Hepatocyte (in vitro differentiated cells): ENCODE measurements at regions not wholly inside any gene's neighbourhood (a gene's known extent, or its start where the extent isn't known, plus 50 kb on each side); places are given as distances from the start of the nearest gene placed in this dataset.
"Not testable (repeated sequence)": the region's sequence is repeated elsewhere in the genome, so short reads cannot be mapped to it uniquely, and the experiment has no call there.

Experiments used
- EZH2phosphoT487 ChIP-seq: fragments of 200-600 bp; sonication (generic); IDR thresholded peaks from one replicate; pipeline ENCODE4 v1.6.1; 2018; ENCODE audit warnings: antibody characterized with exemption, mild to moderate bottlenecking, low read depth, moderate library complexity; ENCODE audit not compliant: unreplicated experiment, severe bottlenecking
- TF ChIP-seq, protein P1 (sequence below): fragments of 200-600 bp; sonication (generic); IDR thresholded peaks from 2 replicates; pipeline ENCODE4 v1.5.1; 2016; ENCODE audit warnings: antibody characterized with exemption, mild to moderate bottlenecking; ENCODE audit not compliant: poor library complexity

DNA sequence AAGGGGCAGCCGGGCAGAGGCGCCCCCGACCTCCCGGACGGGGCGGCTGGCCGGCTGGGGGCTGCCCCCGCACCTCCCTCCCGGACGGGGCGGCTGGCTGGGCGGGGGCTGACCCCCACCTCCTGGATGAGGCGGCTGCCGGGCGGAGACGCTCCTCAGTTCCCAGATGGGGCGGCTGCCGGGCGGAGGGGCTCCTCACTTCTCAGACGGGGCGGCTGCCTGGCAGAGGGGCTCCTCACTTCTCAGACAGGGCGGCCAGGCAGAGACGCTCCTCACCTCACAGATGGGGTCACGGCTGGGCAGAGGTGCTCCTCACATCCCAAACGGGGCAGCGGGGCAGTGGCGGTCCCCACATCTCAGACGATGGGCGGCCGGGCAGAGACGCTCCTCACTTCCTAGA is 73.9 kb upstream of the PLPPR5 start:
- TF ChIP-seq, protein P1, sequence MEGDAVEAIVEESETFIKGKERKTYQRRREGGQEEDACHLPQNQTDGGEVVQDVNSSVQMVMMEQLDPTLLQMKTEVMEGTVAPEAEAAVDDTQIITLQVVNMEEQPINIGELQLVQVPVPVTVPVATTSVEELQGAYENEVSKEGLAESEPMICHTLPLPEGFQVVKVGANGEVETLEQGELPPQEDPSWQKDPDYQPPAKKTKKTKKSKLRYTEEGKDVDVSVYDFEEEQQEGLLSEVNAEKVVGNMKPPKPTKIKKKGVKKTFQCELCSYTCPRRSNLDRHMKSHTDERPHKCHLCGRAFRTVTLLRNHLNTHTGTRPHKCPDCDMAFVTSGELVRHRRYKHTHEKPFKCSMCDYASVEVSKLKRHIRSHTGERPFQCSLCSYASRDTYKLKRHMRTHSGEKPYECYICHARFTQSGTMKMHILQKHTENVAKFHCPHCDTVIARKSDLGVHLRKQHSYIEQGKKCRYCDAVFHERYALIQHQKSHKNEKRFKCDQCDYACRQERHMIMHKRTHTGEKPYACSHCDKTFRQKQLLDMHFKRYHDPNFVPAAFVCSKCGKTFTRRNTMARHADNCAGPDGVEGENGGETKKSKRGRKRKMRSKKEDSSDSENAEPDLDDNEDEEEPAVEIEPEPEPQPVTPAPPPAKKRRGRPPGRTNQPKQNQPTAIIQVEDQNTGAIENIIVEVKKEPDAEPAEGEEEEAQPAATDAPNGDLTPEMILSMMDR, result not testable (repeated sequence)
- TF ChIP-seq EZH2phosphoT487, result not testable (repeated sequence)
